GM21529 (cell line): ENCODE measurements at regions not wholly inside any gene's neighbourhood (a gene's known extent, or its start where the extent isn't known, plus 50 kb on each side); places are given as distances from the start of the nearest gene placed in this dataset.
"Not testable (repeated sequence)": the region's sequence is repeated elsewhere in the genome, so short reads cannot be mapped to it uniquely, and the experiment has no call there.

Source experiments
- ATAC-seq: cut with Tn5 transposase; IDR thresholded peaks from one replicate; pipeline ENCODE4 v1.9.1; 2021; ENCODE audit not compliant: unreplicated experiment

DNA sequence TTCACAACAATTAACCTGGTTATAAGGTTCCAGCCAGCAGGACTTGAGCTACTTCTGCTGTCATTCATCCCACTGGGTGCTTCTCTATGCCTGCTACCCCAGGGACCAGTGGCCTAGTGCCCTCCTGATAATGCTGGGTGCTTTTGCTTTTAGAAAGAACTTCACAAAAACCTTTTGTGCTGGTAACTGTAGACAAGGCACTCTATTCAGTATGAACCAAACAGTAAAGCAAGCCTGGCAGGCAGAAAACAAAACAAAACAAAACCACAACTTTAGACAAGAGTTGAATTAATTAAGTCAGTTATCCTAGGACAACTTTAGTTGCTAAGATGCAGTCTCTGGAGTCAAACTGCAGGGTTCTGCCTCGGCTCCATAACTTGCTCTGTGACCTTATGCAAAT, 61.9 kb upstream of the ADGRL2 start:
- no peak for ATAC-seq

DNA sequence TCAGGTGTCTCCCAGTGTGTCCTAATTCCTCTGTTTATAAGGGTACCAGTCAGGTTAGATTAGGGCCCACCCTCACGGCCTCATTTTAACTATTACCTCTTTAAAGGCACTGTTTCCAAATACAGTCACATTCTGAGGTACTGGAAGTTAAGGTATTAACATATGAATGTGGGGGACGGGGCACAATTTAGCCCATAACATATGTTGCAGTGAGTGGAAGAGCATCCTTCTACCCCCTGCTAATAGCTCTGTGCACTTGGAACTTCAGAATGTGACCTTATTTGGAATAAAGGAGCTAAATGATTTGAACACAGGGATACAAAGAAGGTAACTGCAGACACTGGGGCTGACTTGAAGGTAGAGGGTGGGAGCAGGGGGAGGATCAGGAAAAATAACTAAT, 67.3 kb upstream of the ADGRL2 start:
- ATAC-seq, result no peak

DNA sequence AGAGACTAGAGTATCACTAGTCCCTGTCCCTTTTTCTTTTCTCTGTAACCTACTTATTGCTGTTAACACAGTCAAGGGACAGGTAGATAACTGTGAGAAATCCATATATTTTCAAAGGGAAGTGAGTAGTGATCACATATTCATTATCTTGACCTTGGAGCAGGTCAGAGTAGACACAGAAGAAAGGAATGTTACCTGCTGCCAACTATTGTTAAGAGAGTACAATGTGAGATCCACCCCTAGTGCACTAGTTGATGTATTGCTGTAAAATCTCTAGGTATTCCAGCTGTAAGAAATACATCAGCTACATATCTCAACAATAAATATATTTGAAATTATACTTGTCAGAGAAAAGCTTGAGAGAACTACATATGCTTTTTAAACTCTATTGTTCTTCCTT, 68.7 kb upstream of the ADGRL2 start:
- ATAC-seq, result no peak

DNA sequence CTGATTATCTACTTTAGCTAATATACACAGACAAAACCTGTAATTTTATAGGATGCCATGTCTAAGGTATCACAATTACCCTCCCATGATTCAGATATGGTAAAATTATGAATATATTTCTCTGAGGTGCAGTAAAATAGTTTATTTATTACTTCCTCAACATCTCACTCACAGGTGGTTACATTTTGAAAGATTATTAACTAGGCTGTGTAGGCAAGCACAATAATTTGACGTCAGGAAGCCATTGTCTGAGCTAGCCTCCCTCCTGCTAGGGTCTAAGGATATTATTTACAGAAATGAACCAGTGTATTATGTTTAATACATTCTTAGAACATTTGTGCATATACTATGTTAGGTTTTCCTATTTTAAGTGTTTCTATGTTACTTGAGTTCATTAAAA, 69.9 kb upstream of the ADGRL2 start:
- ATAC-seq, result no peak

DNA sequence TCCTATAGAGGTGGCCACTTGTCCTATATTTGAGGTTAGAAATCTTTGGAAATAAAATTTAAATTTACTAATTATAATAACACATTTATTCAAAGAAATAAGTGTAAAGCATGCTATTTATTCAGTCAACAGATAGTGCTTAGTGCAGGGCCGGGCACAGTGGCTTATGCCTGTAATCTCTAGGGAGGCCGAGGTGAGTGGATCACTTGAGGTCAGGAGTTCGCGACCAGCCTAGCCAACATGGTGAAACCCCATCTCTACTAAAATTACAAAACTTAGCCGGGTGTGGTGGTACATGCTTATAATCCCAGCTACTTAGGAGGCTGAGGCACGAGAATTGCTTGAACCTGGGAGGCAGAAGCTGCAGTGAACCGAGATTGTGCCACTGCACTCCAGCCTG, 70.4 kb upstream of the ADGRL2 start:
- not testable (repeated sequence) for ATAC-seq

DNA sequence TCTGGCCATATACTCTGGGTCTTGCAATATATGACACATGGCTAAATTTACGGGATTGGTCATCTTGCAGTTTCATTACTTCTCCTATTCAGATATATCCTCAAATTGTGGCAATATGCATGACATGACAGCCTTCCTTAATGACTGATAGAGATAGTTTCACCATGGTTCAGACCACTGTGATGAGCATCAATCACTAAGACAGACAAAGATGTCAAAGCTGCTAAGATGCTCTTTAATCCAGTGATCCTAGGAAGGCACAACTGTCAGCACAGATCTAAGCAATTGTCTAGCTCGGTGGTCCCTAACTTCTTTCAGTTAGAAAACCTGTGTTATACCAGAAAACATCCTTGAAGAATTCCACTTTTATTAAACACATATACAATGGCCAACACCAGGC, 70.9 kb upstream of the ADGRL2 start:
- no peak for ATAC-seq

DNA sequence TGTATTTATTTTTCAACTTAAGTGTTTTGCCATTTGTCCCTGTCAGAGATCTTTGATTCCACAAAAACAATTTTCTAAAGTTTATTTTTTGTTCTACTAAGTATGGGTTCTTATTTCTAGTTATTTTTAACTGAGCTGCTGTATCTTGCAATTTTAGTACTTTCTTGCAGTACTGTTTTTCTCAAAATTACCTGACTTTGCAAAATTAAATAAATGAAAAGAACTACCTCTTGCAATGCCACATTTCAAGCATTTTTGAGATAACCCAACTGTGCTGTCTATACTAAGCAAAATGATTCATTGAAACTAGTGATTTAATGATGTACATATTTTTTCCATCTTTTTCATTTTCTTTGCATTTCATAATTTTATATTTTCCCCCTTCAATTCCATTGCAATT, 71.5 kb upstream of the ADGRL2 start:
- no peak for ATAC-seq

DNA sequence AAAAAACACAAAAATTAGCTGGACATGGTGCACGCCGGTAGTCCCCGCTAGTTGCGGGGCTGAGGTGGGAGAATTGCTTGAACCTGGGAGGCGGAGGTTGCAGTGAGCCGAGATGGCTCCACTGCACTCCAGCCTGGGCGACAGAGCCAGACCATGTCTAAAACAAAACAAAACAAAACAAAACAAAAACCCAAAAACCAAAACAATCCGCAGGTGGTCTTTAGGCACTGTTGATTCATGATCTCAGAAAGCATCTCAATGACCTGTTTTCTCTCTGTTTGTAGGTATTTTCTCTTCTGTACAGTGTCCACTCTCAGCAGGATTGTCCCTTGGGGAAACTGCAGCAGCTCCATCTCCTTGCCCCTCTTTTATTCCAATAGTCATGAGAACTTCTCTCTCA, 74.9 kb upstream of the ADGRL2 start:
- ATAC-seq, result no peak

DNA sequence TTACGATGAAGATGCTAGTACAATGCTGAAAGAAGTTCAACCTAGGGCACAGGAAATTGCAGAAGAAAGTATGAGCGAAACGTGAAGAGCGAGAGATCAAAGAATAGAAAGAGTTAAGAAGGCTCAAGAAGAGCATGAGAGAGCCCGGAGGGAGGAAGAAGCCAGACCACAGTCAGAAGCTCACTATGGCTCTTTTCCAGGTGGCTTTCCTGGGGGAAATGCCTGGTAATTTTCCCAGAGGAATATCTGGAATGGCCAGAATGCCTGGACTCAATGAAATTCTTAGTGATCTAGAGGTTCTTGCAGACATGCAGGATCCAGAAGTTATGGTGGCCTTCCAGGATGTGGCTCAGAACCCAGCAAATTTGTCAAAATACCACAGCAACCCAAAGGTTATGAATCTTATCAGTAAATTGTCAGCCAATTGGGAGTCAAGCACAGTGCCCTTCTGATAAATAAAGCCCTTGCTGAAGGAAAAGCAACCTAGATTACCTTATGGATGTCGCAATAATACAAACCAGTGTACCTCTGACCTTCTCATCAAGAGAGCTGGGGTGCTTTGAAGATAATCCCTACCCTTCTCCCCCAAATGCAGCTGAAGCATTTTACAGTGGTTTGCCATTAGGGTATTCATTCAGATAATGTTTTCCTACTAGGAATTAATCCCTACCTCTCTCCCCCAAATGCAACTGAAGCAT, 78.0 kb upstream of the ADGRL2 start:
- not testable (repeated sequence) for ATAC-seq

DNA sequence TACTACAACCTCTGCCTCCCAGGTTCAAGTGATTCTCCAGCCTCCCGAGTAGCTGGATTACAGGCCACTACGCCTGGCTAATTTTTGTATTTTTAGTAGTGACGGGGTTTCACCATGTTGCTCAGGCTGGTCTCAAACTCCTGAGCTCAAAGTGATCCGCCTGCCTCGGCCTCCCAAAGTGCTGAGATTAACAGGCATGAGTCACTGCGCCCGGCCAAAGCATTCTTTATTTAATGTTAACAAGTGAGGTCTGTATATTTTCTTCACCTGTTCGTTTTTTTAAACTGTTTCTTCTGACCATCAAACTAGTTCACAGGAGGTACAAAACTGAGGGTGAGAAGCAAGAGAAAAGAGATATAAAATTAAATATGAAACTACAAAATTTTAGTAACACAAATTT, 80.5 kb upstream of the ADGRL2 start:
- not testable (repeated sequence) for ATAC-seq

DNA sequence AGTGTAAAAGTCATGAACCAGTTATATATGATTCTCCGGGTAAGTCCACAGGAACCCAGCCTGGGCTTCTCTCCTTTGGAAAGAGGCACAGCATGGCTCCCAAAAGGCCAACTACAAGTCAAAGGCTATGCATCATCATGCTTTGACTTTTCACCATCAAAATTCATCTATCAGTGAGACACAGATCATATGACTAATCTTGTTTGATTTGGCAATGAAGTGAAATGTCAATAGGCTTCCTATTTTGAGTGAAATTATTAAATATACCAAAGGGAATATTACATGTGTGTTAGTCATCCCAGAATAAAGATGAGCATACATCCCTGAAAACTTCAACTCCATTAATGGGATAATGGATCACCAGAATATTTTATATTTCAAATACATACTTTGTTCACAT, 83.5 kb upstream of the ADGRL2 start:
- ATAC-seq, result no peak

DNA sequence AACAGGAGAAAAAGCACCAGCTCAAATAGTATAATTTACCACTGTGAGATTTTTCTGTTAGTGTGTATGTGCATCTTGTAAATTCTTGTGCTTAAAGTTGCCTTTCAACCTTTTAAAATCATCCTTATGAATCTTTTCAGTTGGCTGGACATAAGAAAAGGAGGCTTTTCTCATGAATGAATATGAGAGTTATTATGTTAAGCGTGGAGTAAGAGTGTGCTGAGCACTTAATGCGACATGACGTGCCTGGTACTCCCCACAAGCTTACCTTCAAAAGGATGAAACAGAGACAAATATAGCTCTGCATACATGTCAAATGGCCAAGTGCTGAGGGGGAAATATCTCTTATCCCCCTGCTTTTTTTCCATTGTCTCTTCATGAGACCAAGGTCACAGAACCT, 85.3 kb upstream of the ADGRL2 start:
- ATAC-seq, result no peak

DNA sequence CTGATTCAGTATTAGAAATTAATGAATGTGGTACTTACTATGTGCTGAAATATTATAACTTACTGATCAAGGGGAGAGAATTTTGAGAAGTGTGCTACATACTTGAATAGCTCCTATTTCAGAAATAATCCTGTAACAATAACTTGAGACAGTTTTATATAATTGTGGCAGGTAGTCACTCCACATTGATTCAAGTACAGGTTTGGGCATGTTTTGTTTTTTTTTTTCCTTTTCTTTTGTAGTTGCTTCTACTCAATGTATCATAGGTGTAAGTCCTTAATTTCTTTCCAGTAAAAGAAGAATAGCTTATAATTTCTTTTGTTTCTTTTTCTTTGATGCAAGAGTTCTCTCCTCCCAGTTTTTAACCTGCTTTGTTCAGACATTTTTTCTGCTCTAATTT, 86.1 kb upstream of the ADGRL2 start:
- ATAC-seq, result no peak

DNA sequence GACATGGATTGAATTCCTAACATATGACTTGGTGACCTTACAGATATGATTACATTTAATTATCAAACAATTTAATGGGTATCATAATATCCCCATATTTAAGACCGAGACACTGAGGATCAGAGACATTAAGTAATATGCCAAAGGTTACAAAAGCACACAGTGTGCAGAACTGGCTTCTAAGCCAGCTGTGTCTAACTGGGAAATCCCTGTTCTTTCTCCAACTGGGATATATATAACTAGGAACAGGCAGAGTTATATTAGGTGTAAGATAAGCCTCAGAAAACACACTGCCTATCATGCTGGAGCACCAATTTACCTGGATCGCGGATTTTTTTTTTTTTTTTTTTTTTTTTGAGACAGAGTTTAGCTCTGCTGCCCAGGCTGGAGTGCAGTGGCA, 88.3 kb upstream of the ADGRL2 start:
- ATAC-seq, result no peak

DNA sequence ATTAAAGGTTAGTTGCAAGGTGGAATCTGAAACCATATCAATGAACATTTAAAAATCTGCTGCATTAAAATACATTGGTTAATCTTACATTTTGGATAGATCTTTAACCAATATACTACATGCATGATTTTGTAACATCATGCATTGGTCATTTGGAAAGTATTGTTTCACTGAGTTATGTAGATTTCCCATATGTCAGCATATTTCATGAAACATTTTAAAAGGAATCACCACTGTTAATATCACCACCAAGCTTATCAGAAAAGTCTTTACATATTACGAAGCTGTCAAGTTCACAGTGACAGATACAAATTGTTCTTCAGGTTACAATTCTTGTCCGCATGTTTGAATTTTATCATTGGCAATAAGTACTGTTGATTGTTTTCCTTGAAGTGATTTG, 89.9 kb upstream of the ADGRL2 start:
- ATAC-seq, result no peak

DNA sequence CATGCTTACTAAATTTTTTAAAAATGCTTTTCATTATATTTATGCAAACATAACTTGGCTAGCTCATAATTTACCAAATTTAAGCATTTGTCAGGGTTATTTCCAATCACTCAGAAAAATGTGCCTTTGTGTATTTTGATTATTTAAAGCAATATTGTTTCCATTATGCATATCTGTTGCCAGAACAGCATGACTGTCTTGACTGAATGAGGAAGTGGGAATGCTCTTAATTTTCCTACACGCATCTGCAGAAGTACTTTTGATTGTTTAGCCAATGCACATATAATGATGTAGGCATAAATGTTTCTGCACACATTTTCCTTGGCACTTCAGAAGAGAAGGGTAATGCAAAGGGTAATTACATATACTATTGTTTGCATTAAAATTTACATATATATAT, 92.5 kb upstream of the ADGRL2 start:
- ATAC-seq, result no peak

DNA sequence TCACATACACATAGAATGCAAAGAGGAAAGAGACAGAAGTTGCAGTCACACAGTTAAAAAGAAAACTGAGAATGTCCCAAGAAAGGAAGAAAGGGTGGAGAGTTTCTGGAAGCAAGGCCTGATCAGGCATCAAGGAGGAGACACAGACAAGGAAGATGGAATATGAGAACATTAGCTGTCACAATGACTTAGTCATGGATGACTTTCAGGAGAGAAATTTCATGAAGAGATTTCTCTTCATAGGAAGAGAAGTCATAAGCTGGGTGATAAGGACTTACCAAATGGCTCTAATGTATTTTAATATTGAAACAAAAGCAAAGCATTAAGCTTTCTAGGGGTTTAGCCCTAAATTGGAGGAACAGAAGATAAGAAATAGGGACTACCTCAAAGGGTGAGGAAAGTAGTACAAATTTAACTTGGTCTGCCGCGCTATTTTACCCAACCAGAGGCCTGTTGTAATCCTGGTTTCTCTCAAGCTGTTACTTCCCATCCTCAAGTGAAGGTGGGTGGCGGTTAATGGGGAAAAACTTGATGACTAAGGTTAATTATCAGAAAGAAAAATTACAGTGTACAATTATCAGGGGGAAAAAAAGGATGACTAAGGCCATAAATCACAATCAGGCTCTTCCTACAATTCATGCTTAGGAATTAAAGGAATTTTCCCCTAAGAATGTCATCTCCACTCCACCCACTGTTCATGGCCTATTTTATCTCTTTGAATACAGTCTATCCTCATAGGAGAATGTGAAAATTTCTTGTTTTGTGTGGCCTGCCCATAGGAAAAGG, 93.9 kb upstream of the ADGRL2 start:
- no peak for ATAC-seq

DNA sequence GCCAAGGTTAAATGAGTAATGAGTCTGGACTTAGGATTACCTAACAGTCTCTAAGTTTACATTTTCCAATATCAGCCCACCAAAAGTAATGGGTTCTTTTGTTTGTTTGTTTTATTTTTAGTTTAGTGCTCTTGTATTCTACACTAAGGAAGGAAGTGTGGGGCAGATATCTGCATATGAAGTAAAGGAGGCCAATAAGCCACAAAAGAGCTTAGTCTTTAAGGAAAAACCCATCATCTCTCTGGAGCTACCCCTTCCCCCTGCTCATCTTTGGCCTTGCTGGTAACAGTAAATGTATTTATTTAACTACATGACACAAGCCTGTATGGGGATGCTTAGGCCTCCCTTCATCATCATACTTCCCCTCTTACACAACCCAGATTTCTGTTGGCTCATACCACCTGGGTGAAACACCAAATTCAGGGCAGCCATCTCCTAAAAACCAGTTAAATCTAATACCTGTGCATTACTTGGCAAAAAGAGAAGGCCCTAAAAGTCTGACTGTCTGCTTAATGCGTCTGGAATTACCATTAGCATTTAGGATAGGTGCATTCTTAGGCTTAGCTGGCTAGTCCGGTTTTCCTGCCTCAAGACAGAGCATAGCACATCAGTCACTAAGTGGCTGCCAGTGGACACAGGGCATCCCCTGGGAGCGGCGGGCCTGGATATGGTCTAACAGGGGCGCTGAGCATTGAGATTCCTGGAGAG, 96.8 kb upstream of the ADGRL2 start:
- no peak for ATAC-seq

DNA sequence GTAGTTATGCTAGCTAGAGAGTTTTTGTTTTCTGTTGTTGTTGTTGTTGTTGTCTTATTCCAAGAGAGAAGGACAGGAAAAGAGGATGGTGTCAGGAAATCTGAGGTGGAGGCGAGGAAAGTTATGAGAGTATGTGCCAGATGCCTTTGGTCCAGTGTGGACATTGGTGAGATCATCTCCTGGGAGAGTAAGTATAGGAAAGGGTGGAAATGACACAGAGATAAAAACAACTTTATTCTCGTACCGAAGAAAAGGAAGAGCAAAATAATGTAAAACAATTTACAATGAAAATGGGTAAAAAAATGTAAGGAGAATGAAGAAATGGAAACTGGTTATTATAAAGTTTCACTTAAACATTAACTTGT, 97.4 kb upstream of the ADGRL2 start:
- ATAC-seq, result no peak

DNA sequence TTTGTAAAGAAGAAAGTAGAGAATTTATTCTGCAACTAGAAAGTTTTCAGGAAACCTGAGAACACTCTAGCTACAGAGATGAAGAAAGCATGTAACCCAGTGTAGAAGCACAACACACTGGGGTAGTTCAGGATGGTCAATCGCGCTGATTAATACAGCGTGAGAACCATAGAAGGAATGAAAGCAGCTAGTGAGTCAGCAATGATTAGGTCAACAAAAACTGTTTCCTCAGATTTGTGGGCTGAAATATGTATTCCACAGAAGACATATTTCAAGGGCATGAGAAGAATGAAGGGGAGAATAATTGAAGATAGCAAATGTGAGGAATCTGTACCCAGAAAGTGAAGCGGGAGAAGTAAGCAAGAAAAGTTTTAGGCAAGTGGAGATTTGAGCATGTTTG, 97.8 kb upstream of the ADGRL2 start:
- ATAC-seq, result no peak

DNA sequence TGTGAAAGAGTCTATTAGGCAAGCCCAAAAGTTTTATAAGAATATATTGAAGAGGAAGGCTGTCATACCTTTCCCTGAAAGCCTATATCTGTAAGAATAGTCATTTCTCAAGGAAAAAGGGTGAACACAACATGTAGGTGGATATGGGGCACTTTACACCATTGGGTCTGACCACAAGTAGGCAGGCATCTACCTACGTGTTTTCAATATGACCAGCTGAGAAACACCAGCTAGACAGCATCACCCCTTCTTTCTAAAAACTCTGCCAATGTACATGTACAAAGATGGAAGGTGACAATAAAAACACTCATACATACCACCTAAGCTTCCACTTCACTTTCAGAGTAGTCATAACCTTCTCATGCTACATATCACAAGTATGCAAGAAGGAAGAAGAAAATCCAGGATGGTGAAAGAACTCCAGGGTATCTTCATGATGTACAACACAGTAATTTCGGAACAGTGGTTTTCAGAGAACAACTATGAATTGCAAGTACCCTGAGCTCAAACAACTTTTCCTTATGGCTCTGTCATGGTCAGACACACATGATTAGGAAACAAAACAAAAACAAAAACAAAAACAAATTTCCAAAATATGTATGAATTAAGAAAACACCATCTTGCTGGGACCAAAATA, 98.5 kb upstream of the ADGRL2 start:
- ATAC-seq, result no peak
